Parathyroid adenoma (tissue), 2 donors: ENCODE measurements at regions not wholly inside any gene's neighbourhood (a gene's known extent, or its start where the extent isn't known, plus 50 kb on each side); places are given as distances from the start of the nearest gene placed in this dataset.

Source experiments
- H2AFZ ChIP-seq: fragments of 300-600 bp; sonication (generic); one replicate; pipeline ENCODE4 v1.7.0; 2017; ENCODE audit warnings: antibody characterized with exemption, mild to moderate bottlenecking
- H3K27ac ChIP-seq: fragments of 300-600 bp; sonication (generic); one replicate; pipeline ENCODE4 v1.7.0; 2017
- H3K27me3 ChIP-seq: fragments of 300-600 bp; sonication (generic); one replicate; pipeline ENCODE4 v1.7.0; 2017; ENCODE audit warnings: low read length; ENCODE audit not compliant: control insufficient read depth, insufficient read depth
- H3K36me3 ChIP-seq: fragments of 300-600 bp; sonication (generic); one replicate; pipeline ENCODE4 v1.7.0; 2017; ENCODE audit warnings: low read length; ENCODE audit not compliant: control insufficient read depth, insufficient read depth
- H3K4me1 ChIP-seq: fragments of 300-600 bp; sonication (generic); one replicate; pipeline ENCODE4 v1.7.0; 2017; ENCODE audit warnings: control low read depth
- H3K4me2 ChIP-seq: fragments of 300-600 bp; sonication (generic); one replicate; pipeline ENCODE4 v1.7.0; 2017; ENCODE audit warnings: low read length
- H3K4me3 ChIP-seq: fragments of 300-600 bp; sonication (generic); one replicate; pipeline ENCODE4 v1.7.0; 2017; ENCODE audit warnings: low read depth, low read length
- H3K79me2 ChIP-seq: fragments of 300-600 bp; sonication (generic); one replicate; pipeline ENCODE4 v1.7.0; 2017; ENCODE audit warnings: control low read depth
- H3K9ac ChIP-seq: fragments of 300-600 bp; sonication (generic); one replicate; pipeline ENCODE4 v1.7.0; 2017; ENCODE audit warnings: mild to moderate bottlenecking
- H3K9me3 ChIP-seq: fragments of 300-600 bp; sonication (generic); one replicate; pipeline ENCODE4 v1.7.0; 2017; ENCODE audit warnings: low read length; ENCODE audit not compliant: control insufficient read depth
- TF ChIP-seq, protein P1 (sequence below): fragments of 300-600 bp; sonication (generic); IDR thresholded peaks from one replicate; pipeline ENCODE4 v1.7.0; 2017; ENCODE audit warnings: antibody characterized with exemption, mild to moderate bottlenecking
- donor health status: primary hyperparathyroidism.

DNA sequence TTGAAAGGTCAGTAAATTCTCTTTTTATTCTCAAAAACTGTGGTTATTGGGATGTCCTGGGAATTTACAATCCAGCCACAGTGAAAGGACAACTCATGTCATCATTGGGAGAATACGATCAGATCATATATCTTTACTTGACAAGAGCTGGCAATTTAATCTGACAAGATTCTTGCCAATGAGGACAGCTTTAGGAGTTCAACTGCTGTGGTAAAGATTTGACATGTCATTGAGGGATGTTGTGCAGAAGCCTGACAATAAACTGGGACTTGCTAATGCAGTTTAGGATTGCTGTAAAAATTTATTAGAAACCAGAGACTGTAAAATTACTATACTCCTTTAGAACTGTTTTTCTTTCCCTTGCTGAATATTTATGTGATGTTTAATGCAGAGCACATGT lies 1131.0 kb downstream of the MAT2B start:
- H3K36me3 ChIP-seq, result no peaks in the 10 kb centered on the region
- no peak overlapping the region for H3K9ac ChIP-seq
- no peaks in the 10 kb centered on the region for H3K27me3 ChIP-seq
- H3K4me1 ChIP-seq, result no peaks in the 10 kb centered on the region
- no peak overlapping the region for H2AFZ ChIP-seq
- no peaks in the 10 kb centered on the region for H3K79me2 ChIP-seq
- H3K9me3 ChIP-seq, result no peaks in the 10 kb centered on the region
- H3K4me2 ChIP-seq, result no peak overlapping the region
- TF ChIP-seq, protein P1, sequence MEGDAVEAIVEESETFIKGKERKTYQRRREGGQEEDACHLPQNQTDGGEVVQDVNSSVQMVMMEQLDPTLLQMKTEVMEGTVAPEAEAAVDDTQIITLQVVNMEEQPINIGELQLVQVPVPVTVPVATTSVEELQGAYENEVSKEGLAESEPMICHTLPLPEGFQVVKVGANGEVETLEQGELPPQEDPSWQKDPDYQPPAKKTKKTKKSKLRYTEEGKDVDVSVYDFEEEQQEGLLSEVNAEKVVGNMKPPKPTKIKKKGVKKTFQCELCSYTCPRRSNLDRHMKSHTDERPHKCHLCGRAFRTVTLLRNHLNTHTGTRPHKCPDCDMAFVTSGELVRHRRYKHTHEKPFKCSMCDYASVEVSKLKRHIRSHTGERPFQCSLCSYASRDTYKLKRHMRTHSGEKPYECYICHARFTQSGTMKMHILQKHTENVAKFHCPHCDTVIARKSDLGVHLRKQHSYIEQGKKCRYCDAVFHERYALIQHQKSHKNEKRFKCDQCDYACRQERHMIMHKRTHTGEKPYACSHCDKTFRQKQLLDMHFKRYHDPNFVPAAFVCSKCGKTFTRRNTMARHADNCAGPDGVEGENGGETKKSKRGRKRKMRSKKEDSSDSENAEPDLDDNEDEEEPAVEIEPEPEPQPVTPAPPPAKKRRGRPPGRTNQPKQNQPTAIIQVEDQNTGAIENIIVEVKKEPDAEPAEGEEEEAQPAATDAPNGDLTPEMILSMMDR, result no peak
- no peak overlapping the region for H3K4me3 ChIP-seq
- no peak overlapping the region for H3K27ac ChIP-seq

DNA sequence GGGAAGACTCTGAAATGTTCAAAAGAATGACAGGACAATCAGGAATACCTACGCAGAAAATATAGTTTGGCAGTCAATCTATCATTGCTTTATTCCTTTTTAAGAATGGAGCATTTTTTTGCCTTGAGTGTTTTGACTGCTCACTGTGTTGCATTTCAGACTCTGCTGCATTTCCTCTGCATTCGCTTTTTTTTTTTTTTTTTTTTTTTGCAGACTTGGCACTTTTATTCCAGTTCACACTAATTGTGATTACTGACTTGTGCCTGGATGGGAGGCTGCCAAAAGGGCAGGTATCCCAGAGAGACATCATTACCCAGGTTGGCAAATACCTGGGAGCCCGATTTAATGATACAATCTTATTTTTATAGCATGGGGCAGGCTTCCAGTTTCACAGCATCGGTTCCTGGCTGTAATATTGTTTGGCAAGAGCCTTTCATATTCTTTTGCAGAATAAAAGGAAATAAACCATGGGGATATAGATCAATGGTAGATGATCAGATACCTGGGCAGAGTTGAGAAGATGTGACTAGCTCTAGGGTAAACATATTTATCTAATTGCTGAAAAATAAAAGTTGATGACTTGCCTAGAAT lies 1132.6 kb downstream of the MAT2B start:
- Histone ChIP-seq H3K9me3 (no peaks in the 10 kb centered on the region), H3K27ac (no peak overlapping the region), H3K4me1 (no peaks in the 10 kb centered on the region), H3K4me2 (no peak overlapping the region), H3K36me3 (no peaks in the 10 kb centered on the region), H2AFZ (no peak overlapping the region), H3K4me3 (no peak overlapping the region), H3K9ac (no peak overlapping the region), H3K27me3 (no peaks in the 10 kb centered on the region), H3K79me2 (no peaks in the 10 kb centered on the region)
- TF ChIP-seq, protein P1, result no peak

DNA sequence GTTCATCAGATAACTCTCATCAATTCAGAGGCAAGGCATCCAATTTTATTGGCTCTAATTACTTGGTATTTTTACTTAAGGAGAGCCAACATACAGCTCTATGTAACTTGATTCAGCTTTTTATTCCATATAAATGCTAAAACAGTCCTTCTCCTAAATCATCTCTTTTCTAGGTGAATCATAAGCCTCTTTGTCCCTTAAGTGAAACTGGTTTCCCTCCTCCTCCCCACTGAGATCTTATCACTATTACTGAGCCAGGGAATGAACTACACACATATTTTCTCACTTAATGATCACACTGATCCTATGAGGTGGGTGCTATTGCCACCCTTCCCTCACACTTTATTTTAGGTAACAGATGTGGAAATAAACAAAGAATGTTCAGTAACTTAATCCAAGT lies 1143.8 kb downstream of the MAT2B start:
- Histone ChIP-seq H3K4me3 (no peak overlapping the region), H2AFZ (no peak overlapping the region), H3K27ac (no peak overlapping the region), H3K36me3 (no peaks in the 10 kb centered on the region), H3K79me2 (no peaks in the 10 kb centered on the region), H3K9ac (no peak overlapping the region), H3K27me3 (no peaks in the 10 kb centered on the region), H3K4me1 (no peaks in the 10 kb centered on the region), H3K4me2 (no peak overlapping the region), H3K9me3 (no peaks in the 10 kb centered on the region)
- TF ChIP-seq, protein P1, result no peak

DNA sequence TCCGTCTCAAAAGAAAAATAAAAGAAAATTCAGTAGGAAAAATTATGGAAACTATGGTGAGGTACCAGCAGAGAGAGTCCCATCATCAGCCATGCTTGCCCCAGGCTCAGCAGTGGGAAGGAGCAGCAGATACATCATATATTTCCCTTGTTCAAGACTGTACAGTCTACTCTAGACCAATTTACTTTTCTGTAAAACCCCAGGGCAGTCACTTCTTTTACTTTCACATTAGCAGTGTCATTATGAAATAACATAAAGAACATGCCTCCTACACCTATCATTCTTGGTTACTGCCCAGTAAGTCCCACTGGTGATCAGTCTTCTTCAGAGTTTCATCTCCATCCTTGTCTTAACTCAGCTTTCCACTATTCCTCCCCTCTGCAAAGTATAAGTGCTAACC lies 1145.0 kb downstream of the MAT2B start:
- Histone ChIP-seq H3K36me3 (no peaks in the 10 kb centered on the region), H2AFZ (no peak overlapping the region), H3K79me2 (no peaks in the 10 kb centered on the region), H3K4me1 (no peaks in the 10 kb centered on the region), H3K27ac (no peak overlapping the region), H3K9me3 (no peaks in the 10 kb centered on the region), H3K4me3 (no peak overlapping the region), H3K4me2 (no peak overlapping the region), H3K27me3 (no peaks in the 10 kb centered on the region), H3K9ac (no peak overlapping the region)
- TF ChIP-seq, protein P1, result no peak

DNA sequence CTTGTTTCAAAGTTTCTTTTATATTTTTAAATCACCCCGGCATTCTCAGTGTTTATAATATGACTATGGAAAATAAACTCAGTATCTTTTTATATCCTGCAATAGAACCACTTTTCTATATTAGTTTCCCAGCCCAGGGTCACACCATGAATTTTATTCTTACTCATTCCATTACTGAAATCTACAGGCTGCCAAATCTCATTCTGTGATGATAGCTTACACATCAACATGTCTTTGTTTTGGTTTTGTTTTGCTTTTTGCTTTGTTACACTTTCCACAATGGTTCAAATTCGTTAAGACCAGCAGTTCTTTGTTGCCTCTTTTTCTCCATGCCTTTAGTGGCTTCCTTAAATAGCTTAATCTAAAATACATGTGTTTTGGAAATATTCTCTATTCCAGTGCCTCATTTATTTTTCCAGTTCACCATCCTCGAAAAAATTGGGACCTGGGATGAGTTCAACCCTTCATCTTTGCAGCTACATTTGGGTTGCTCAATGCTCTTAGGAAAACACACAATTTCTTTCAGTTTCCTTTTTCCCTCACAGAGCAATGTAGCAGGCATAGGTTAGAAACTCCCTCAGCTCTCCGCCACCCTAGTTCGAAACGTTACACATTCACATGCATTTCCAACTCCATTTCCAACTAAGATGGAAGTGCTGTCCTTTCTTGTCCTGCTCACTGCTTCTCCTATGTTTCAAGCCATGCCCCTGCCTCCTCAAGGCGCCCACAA lies 1146.3 kb downstream of the MAT2B start:
- Histone ChIP-seq H3K4me2 (no peak overlapping the region), H3K27me3 (no peaks in the 10 kb centered on the region), H3K36me3 (no peaks in the 10 kb centered on the region), H3K27ac (no peak overlapping the region), H3K79me2 (no peaks in the 10 kb centered on the region), H3K4me1 (no peaks in the 10 kb centered on the region), H3K4me3 (no peak overlapping the region), H2AFZ (no peak overlapping the region), H3K9ac (no peak overlapping the region), H3K9me3 (no peaks in the 10 kb centered on the region)
- TF ChIP-seq, protein P1, result no peak
